ENCODE measurements at regions not wholly inside any gene's neighbourhood (a gene's known extent, or its start where the extent isn't known, plus 50 kb on each side); places are given as distances from the start of the nearest gene placed in this dataset.

- no peak for DNase-seq
Measured at GRCh38 chr2:106041150-106041549, 153.0 kb downstream of the UXS1 start.

GRCh38 chr2:106039634-106040315, 154.3 kb downstream of the UXS1 start:
- DNase-seq: peak; percentile 13

GRCh38 chr2:106038601-106039375, 155.3 kb downstream of the UXS1 start:
- DNase-seq: peak; percentile 89

DNA sequence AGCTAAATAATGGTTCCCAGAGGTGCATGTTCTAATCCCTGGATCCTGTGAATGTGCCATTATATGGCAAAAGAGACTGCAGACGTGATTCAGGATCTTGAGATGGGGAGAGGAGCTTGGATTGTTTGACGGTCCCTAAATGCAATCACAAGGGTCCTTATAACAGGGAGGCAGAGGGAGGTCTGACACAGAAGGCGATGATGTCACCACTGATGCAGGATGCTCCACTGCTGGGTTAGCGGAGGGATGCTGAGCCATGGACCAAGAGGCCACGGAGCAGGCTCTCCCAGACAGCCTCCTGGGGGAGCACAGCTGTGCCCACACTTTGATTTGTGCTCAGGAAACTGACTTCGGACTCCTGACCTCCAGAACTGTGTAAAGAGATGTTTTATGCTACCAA, 156.2 kb downstream of the UXS1 start:
- DNase-seq: no peak

GRCh38 chr2:106037262-106037661, 156.8 kb downstream of the UXS1 start:
- DNase-seq: no peak

GRCh38 chr2:106034325-106034724, 159.8 kb downstream of the UXS1 start:
- no peak for DNase-seq

GRCh38 chr2:106032676-106033075, 161.4 kb downstream of the UXS1 start:
- DNase-seq: no peak

GRCh38 chr2:106030287-106031268, 163.5 kb downstream of the UXS1 start:
- DNase-seq: peak; percentile 92

DNA sequence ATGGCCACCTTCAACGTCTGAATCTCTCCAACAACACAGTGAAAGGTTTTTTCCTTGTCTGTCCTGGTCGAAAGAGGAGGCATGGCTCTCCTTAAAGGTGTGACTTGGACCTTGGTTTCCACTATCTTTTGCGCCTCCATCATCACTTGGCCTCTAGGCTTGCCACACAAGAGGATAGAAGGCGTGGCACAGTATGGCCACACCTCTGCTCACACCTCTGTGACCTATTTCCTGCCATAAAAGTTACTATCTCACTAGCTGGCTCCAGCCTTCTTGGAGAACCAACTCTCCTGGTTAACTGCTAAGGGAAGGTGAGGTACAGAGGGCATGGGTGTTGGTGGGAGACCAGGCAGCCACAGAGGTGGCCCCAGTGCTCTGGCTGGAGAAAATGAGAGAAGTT, 165.9 kb downstream of the UXS1 start:
- no peak for DNase-seq

GRCh38 chr2:106026271-106027190, 167.6 kb downstream of the UXS1 start:
- no peak for DNase-seq

- DNase-seq: no peak
Measured at GRCh38 chr2:106025796-106026195, 168.3 kb downstream of the UXS1 start.

DNA sequence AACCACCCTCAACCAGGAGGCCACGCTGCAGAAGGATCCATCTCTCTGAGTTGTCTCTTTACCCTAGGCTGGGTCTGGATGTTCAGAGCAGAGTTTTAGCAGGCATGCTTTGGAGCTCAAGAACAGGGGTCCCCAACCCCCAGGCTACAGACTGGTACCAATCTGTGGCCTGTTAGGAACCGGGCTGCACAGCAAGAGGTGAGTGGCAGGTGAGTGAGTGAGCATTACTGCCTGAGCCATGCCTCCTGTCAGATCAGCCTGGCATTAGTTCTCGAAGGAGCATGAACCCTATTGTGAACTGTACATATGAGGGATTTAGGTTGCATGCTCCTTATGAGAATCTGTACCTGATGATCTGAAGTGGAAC, 172.5 kb downstream of the UXS1 start:
- no peak for DNase-seq

DNA sequence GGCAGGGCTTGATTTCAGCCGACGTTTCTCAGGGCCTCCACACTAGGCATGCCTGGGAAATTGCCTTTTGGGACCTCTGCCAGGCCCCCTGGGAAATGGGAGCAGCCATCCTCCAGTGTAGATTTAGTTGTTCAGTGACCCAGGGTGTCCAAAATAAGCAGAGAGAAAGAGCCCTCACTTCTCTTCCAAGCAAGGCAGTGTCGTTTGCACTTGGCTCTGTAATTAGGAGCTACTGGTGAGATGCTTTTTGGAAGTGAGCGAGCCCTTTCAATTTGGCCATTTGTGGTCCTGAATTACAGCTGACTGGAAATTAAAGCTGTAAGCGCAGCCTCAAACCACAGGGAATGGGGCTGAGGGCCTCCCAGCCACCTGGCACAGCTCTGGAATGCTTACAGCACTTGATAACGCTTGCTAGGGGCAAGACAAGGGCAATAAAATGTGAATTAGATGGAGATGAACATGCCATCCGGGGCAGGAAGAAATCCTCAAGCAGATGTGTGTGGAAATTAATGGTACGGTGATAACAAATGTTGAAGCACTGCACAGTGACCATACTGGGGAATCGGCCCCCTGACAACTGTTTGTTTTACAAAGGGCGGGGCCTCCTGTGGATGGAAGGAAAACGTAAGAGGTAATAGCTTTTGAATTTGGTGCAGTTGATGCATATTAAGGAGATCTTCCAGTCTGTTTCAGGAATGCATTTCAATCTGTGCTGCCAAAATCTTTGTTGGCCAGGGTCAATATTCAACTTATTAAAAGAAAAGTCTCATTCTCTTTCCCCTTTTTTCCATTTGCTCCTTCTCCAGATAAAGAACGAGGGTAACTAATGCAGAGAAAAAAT, 173.1 kb downstream of the UXS1 start:
- peak; percentile 80 for DNase-seq

DNA sequence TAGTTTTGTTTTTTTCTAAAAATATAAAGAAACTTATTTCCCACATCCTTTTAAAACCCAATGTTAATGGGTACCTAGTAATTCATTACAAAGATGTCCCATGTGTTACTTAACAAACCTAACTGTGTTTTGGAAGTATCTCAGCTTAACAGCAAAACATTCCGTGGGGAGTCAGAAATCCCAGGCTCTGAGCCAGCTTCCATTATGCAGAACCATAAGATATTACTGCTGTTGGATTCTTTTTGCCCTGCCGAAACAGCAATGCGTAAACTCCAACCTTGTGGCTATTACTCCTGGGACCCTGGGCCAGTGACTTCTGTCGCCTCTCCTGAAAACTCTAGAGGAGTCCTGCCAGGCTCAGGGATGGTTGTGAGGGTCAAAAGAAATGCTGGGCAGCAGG, 174.1 kb downstream of the UXS1 start:
- peak; percentile 67 for DNase-seq

DNA sequence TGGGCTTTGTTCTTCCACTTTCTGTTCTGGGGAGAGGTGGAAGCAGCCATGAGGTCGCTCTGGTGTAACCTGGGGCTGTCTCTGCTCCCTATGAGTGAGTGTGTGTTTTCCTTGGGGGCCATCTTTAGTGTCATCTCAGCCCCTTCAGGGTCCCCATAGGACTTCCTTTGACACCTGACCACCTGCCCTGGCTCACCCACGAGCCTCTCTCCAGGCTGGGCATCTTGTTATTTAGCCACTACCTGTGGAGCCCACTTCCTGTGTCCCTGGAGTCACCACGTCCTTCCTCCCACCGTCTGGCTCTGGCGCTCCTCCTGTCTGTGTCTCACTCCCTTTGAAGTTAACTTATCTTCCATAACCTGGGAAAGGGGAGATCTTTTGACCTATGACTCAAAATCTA, 176.0 kb downstream of the UXS1 start:
- DNase-seq: no peak

- no peak for DNase-seq
Measured at GRCh38 chr2:106012591-106013347, 181.3 kb downstream of the UXS1 start.

DNA sequence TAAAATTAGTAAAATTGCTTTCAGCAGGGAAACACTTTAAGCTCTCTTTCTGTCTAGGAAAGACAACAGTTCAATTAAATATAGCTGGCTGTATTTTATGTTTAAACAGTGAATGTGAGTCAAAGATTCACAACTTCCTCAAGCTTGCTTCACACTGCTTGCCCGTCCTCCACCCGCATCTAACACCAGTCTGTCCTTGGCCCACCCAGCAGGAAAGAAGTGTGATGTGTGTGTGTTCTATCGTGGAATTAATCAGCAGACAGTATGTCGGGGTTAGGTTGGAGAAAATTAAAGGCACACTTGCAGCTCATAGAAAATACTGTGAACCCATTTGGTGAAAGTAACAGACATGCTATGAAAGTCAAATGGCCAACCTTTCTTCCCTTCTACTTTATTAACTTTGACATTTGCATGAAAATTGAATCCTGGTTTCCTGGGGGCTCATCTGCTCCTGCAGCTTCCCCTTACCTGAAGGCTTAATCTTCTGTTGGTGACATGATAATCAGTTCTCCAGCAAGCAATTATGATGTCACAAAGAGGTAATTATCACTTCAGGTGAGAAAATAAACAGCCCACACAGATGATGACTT, 182.0 kb downstream of the UXS1 start:
- no peak for DNase-seq

- DNase-seq: peak; percentile 71
Measured at GRCh38 chr2:106011380-106011779, 182.7 kb downstream of the UXS1 start.

GRCh38 chr2:106010818-106011355, 183.2 kb downstream of the UXS1 start:
- no peak for DNase-seq

Measured in tongue (tissue), 1 donor.